ENCODE measurements at regions not wholly inside any gene's neighbourhood (a gene's known extent, or its start where the extent isn't known, plus 50 kb on each side); places are given as distances from the start of the nearest gene placed in this dataset.

GRCh38 chr1:84743896-84744295 lies 53.6 kb upstream of the SSX2IP start:
- Mint-ChIP-seq H3K9me3 (ENCODE audit: unreplicated experiment) (peaks cover 3% of the 10 kb centered on the region), H3K27ac (ENCODE audit: unreplicated experiment) (no peak overlapping the region), H3K36me3 (ENCODE audit: low read depth, unreplicated experiment) (no peaks in the 10 kb centered on the region), H3K4me3 (ENCODE audit: unreplicated experiment) (no peak overlapping the region), H3K27me3 (ENCODE audit: low read depth, unreplicated experiment) (no peaks in the 10 kb centered on the region), H3K4me1 (ENCODE audit: low read depth, unreplicated experiment) (peaks cover 11% of the 10 kb centered on the region)
- Histone ChIP-seq H3K79me2 (ENCODE audit: insufficient read depth, low read length) (no peaks in the 10 kb centered on the region), H3K4me1 (ENCODE audit: insufficient read depth, low read length) (no peaks in the 10 kb centered on the region), H4K20me1 (ENCODE audit: insufficient read depth, low read length) (no peaks in the 10 kb centered on the region), H3K36me3 (ENCODE audit: insufficient read depth, low read length) (no peaks in the 10 kb centered on the region), H2AFZ (ENCODE audit: low read depth, low read length) (no peak overlapping the region), H3K27ac (ENCODE audit: low read depth, low read length) (no peak overlapping the region), H3K4me3 (ENCODE audit: insufficient read depth, low read depth, low read length) (no peak overlapping the region), H3K9me3 (ENCODE audit: insufficient read depth, low read depth, low read length) (no peaks in the 10 kb centered on the region), H3K27me3 (ENCODE audit: insufficient read depth, low read length) (no peaks in the 10 kb centered on the region), H3K9ac (ENCODE audit: low read length) (no peak overlapping the region), H3K4me2 (ENCODE audit: low read length) (no peak overlapping the region)
- FAIRE-seq = no peak
- no peak for DNase-seq (ENCODE audit: low read depth)
- TF ChIP-seq EZH2 (IDR thresholded peaks at IDR 0.05; ENCODE audit: insufficient read depth, low read length) (no peak), CTCF (IDR thresholded peaks at IDR 0.05; ENCODE audit: insufficient read depth, low read depth, low read length) (no peak)

GRCh38 chr1:84742653-84743052 lies 52.4 kb upstream of the SSX2IP start:
- no peak overlapping the region for H3K9ac ChIP-seq (ENCODE audit: low read length)
- H3K9me3 ChIP-seq (ENCODE audit: insufficient read depth, low read depth, low read length) = no peaks in the 10 kb centered on the region
- H3K4me3 ChIP-seq (ENCODE audit: insufficient read depth, low read depth, low read length) = no peak overlapping the region
- no peak overlapping the region for H3K4me3 Mint-ChIP-seq (ENCODE audit: unreplicated experiment)
- H3K27ac Mint-ChIP-seq (ENCODE audit: unreplicated experiment) = no peak overlapping the region
- H4K20me1 ChIP-seq (ENCODE audit: insufficient read depth, low read length) = no peaks in the 10 kb centered on the region
- no peak for FAIRE-seq
- H3K79me2 ChIP-seq (ENCODE audit: insufficient read depth, low read length) = no peaks in the 10 kb centered on the region
- H3K36me3 ChIP-seq (ENCODE audit: insufficient read depth, low read length) = no peaks in the 10 kb centered on the region
- TF ChIP-seq CTCF (IDR thresholded peaks at IDR 0.05; ENCODE audit: insufficient read depth, low read depth, low read length) (no peak), EZH2 (IDR thresholded peaks at IDR 0.05; ENCODE audit: insufficient read depth, low read length) (no peak)
- H3K27me3 ChIP-seq (ENCODE audit: insufficient read depth, low read length) = no peaks in the 10 kb centered on the region
- no peaks in the 10 kb centered on the region for H3K4me1 ChIP-seq (ENCODE audit: insufficient read depth, low read length)
- peaks cover 3% of the 10 kb centered on the region for H3K9me3 Mint-ChIP-seq (ENCODE audit: unreplicated experiment)
- DNase-seq (ENCODE audit: low read depth) = peak; percentile 9
- no peak overlapping the region for H2AFZ ChIP-seq (ENCODE audit: low read depth, low read length)
- H3K27ac ChIP-seq (ENCODE audit: low read depth, low read length) = no peak overlapping the region
- no peaks in the 10 kb centered on the region for H3K36me3 Mint-ChIP-seq (ENCODE audit: low read depth, unreplicated experiment)
- no peaks in the 10 kb centered on the region for H3K27me3 Mint-ChIP-seq (ENCODE audit: low read depth, unreplicated experiment)
- no peak overlapping the region for H3K4me2 ChIP-seq (ENCODE audit: low read length)
- peaks cover 11% of the 10 kb centered on the region for H3K4me1 Mint-ChIP-seq (ENCODE audit: low read depth, unreplicated experiment)

- H3K9me3 ChIP-seq (ENCODE audit: insufficient read depth, low read depth, low read length) = no peaks in the 10 kb centered on the region
- no peak overlapping the region for H3K27ac ChIP-seq (ENCODE audit: low read depth, low read length)
- no peaks in the 10 kb centered on the region for H4K20me1 ChIP-seq (ENCODE audit: insufficient read depth, low read length)
- Mint-ChIP-seq H3K36me3 (ENCODE audit: low read depth, unreplicated experiment) (no peaks in the 10 kb centered on the region), H3K4me3 (ENCODE audit: unreplicated experiment) (no peak overlapping the region), H3K27me3 (ENCODE audit: low read depth, unreplicated experiment) (no peaks in the 10 kb centered on the region), H3K4me1 (ENCODE audit: low read depth, unreplicated experiment) (peaks cover 19% of the 10 kb centered on the region), H3K27ac (ENCODE audit: unreplicated experiment) (no peak overlapping the region), H3K9me3 (ENCODE audit: unreplicated experiment) (peaks cover 3% of the 10 kb centered on the region)
- H3K4me2 ChIP-seq (ENCODE audit: low read length) = no peak overlapping the region
- no peak for TF ChIP-seq EZH2 (IDR thresholded peaks at IDR 0.05; ENCODE audit: insufficient read depth, low read length)
- TF ChIP-seq CTCF (IDR thresholded peaks at IDR 0.05; ENCODE audit: insufficient read depth, low read depth, low read length) = no peak
- H3K9ac ChIP-seq (ENCODE audit: low read length) = no peak overlapping the region
- no peaks in the 10 kb centered on the region for H3K4me1 ChIP-seq (ENCODE audit: insufficient read depth, low read length)
- no peaks in the 10 kb centered on the region for H3K36me3 ChIP-seq (ENCODE audit: insufficient read depth, low read length)
- H3K27me3 ChIP-seq (ENCODE audit: insufficient read depth, low read length) = no peaks in the 10 kb centered on the region
- FAIRE-seq (no peak), DNase-seq (ENCODE audit: low read depth) (no peak)
- H3K79me2 ChIP-seq (ENCODE audit: insufficient read depth, low read length) = no peaks in the 10 kb centered on the region
- H3K4me3 ChIP-seq (ENCODE audit: insufficient read depth, low read depth, low read length) = no peak overlapping the region
- no peak overlapping the region for H2AFZ ChIP-seq (ENCODE audit: low read depth, low read length)
These were observed 49.9 kb upstream of the SSX2IP start for GRCh38 chr1:84740050-84740714.
